ENCODE measurements at regions not wholly inside any gene's neighbourhood (a gene's known extent, or its start where the extent isn't known, plus 50 kb on each side); places are given as distances from the start of the nearest gene placed in this dataset.

DNA sequence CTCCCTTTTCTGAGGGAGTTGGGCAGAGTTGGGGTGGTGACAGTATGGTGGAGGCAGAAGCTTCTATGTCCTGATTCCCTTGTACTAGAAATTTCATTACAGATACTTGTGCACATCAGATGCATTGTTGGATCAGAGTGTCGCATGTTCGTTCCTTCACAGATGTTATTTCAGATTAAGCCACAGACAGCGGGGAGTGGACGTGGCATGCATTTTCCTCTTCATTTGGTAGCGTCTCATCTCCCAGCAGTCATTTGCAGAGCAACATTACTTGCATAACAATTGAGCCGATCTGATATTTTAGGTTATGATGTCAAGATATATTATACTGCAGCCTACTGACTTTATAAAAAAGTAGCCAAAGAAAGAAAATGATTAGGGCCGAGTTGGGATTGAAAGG lies 261.6 kb upstream of the SASH1 start:
- DNase-seq (ENCODE audit: extremely low read depth, low read depth): no peak

DNA sequence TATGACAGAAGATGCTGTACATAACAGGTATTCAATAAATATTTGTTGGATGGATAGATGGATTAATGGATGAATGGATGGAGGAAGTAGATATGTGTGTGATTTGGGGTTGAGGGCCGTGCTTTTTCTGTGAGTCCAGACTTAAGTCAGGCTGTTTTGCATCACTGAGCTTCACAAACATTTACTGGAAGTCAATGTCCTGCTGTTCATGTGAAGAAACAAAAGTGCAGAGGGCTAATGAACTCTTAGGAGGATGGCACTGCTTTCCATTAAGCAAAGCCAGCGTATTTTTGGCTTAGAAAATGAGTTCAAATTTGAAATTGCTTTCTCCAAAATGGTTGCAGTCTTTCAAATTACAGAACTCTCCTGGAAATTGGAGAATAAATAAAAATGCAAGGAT lies 260.6 kb upstream of the SASH1 start:
- no peak for DNase-seq (ENCODE audit: extremely low read depth, low read depth)

DNA sequence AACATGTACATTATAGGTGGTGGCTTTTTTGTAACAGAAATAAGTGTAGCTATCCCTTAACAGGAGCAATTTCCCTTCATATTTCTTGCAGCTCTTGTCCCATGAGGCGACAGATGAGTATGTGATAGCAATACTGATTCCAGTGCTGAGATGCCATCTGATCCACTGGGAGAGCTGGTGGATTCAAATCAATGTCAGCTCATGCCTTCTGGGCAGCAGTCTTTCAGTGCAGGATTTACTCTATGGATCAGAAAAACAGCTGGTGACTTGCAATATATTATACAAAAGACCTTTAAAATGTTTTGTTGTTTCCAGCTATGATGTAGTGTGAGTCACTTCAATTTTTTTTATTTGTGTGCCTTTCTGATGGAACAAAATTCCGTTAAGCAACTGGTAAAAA lies 259.9 kb upstream of the SASH1 start:
- DNase-seq (ENCODE audit: extremely low read depth, low read depth): no peak

- DNase-seq (ENCODE audit: extremely low read depth, low read depth): no peak
Observed at GRCh38 chr6:148085631-148086331, 256.9 kb upstream of the SASH1 start.

DNA sequence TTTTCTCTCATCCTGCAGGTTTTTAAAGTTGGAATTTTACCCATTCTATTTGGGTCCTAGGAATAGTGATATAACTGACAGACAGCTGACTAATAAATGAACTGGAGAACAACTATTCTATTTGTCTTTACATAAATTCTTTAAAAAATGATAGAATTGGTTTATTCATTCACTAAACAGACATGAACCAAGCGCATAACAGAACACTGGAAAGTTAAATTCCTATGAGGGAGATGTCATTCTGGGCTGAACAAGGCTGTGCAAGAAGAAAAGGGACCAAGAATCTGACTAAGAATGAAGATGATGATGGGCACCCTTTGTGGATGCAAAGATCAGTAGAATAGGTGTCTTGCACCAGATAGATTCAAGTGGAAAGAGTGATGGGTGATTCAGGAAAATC lies 256.3 kb upstream of the SASH1 start:
- DNase-seq (ENCODE audit: extremely low read depth, low read depth): no peak

DNA sequence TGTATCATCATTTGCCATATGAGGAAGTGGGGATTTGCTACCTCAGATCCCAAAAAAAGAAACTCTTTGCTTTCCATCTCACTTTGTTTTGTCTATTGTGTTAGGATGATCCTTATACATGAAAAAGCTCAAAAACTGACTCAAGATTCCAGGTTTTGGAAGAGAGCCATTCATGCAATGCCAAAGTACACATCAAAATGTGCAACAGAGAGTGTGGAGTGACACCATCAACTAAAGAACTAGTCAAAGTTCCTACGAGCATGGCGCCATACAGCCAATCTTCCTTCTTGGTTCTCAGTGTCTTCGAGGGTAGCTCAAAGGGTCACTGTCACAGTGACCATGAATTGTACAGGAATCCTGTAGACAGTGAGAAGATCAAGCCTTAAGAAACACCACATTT lies 255.8 kb upstream of the SASH1 start:
- no peak for DNase-seq (ENCODE audit: extremely low read depth, low read depth)

- DNase-seq (ENCODE audit: extremely low read depth, low read depth): no peak
Observed at GRCh38 chr6:148087659-148088058, 255.0 kb upstream of the SASH1 start.

DNA sequence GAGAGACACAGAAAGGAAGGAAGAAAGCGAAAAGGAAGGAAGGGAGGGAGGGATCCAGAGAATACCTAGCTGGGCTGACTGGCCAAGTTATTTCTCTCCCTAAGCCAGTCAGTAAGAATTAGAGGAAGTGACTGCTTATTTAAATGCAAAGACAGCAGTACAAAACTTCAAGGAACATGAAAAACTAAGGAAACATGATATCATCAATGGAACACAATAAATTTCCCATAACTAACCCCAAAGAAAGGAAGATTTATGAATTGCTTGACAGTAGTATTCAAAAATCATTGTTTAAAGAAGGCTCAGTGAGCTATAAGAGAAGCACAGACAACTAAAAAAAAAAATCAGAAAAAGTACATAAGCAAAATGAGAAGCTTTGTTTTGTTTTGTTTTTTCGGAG lies 252.3 kb upstream of the SASH1 start:
- no peak for DNase-seq (ENCODE audit: extremely low read depth, low read depth)

DNA sequence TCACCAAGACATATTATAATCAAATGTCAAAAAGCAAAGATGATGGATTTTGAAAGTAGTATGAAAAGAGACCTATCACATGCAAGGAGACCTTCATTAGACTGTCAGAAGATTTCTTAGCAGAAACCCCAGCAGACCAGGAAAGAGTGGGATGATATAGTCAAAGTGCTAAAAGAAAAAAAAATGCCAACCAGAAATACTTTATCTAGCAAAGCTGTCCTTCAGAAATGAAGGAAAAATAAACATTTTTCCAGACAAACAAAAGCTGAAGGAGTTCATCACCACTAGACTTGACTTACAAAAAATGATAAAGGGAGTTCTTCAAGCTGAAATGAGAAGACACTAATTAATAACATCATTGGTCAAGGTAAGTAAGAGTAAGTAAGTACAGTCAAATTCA lies 251.2 kb upstream of the SASH1 start:
- no peak for DNase-seq (ENCODE audit: extremely low read depth, low read depth)

GRCh38 chr6:148103436-148103835 lies 239.2 kb upstream of the SASH1 start:
- DNase-seq (ENCODE audit: extremely low read depth, low read depth): no peak

DNA sequence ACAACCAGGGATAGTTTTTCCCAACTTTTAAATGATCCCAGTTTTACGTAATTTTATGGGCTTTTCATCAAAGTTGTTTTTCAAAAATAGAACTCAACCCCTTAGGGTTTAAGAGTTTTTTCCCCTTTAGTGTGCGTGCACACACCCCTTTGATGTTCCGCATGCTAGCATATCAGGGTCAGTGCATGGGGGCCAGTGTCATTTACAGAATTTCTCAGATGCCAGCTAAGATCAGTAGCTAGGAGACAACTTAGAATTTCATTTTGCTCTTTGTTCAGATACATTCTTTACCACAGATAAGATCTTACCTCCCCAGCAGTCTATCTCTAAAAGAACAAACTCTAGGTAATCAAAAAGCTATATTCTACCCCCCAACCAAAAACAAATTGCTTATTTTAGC lies 238.5 kb upstream of the SASH1 start:
- DNase-seq (ENCODE audit: extremely low read depth, low read depth): no peak

DNA sequence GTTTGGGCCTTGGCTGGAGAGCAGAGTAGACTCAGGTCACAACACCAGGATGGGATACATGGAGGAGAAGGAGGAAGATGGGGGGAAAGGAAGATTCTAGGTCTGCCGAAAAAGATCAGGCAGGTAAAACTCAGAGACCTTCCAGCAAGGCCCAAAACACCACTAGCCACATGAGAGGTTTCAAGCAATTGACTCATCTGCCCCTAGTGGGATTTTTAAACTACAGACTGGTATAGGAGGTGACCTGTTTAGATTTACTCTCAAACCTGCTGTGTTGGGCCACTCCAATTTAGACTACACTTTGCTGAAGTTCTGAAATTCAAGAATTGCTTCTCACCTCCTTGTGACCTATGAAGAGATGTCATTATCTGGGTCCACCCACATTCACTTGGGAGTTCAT lies 236.9 kb upstream of the SASH1 start:
- DNase-seq (ENCODE audit: extremely low read depth, low read depth): no peak

DNA sequence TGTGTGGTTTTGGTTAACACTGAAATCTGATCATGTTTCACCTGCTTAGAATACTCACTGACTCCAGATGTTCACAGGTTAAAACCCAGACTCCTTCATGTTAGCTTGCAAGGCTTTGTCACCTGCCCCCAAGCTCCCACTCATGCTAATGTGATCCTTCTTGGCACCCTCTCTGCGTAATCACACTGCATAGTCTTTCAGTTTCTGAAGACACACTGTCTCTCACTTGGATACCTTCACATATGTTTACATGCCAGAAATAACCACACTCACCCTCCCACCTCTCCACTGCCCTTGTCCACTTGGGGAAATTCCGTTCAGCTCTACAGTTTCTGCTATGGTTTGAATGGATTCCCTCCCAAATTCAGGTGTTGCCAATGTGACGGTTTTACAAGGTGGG lies 234.7 kb upstream of the SASH1 start:
- no peak for DNase-seq (ENCODE audit: extremely low read depth, low read depth)

DNA sequence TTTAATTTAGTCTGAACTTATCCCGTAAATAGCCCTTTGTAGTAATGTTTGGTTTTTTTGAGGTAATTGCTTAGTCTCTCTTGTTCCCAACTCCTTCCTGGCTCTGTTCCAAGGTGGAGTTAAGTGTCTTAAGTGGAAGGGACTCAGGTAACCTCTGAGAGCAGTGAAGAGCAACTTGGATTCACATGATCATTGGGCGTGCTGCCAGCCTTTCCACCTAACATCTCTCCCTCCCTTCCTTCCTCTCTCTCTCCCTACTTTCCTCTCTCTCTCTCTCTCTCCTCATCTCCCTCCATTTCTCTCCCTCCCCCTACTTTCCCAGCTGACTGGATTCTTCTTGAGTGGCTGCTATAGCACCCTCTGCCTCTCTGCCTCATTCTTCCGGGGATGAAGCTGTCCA lies 232.9 kb upstream of the SASH1 start:
- DNase-seq (ENCODE audit: extremely low read depth, low read depth): no peak

- no peak for DNase-seq (ENCODE audit: extremely low read depth, low read depth)
Observed at GRCh38 chr6:148110925-148111324, 231.7 kb upstream of the SASH1 start.

DNA sequence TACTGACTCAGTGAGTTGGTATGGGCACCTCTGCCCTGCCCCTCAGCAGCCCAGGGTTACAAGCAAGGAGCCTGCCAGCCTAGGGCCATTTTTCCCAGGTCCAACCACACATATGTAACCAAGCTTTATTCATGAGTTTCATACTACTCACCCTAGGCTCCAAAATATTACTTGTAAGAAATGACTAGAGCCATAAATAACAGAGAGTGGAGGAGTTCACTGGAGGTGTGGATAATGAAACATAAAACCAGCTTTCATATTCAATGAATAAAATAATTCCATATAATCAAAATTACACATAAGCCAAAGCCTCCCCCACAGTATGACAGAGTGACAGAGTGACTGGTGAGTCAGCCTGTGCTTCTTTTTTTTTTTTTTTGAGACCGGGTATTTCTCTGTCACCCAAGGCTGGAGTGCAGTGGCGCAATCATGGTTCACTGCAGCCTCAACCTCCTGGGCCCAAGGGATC lies 229.8 kb upstream of the SASH1 start:
- no peak for DNase-seq (ENCODE audit: extremely low read depth, low read depth)

DNA sequence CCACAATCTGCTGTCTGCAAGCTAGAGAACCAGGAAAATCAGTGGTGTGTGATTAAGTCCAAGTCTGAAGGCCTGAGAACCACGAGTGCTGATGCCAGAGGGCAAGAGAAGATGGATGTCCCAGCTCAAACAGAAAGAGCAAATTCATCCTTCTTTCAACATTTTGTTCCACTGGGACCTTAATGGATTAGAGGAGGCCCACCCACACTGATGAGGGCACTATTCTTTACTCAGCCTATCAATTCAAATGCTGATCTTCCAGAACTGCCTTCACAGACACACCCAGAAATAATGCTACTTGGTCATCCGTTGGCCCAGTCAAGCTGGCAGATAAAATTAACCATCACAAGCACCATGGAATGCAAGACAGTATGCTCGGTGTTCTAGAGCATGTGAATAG lies 226.6 kb upstream of the SASH1 start:
- no peak for DNase-seq (ENCODE audit: extremely low read depth, low read depth)

DNA sequence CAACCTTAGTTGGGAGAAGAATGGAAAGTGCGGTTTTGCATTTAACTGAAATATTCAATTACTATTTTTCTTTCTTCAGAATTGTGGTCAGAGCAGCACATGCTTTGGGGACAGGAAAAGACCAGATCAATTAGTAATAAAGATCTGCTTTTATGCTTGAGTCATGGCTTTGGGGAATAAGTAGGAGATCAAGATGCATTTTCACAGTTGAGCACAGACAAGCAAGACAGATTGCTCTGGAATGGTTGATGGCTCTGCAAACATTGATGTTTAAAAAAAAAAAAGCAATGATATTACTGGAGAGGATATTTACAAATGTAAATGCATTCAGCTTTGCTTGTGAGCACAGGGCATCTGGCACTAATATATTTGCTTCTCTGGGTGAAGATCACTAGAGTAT lies 224.4 kb upstream of the SASH1 start:
- DNase-seq (ENCODE audit: extremely low read depth, low read depth): no peak

GRCh38 chr6:148128014-148128730 lies 214.5 kb upstream of the SASH1 start:
- DNase-seq (ENCODE audit: extremely low read depth, low read depth): no peak

DNA sequence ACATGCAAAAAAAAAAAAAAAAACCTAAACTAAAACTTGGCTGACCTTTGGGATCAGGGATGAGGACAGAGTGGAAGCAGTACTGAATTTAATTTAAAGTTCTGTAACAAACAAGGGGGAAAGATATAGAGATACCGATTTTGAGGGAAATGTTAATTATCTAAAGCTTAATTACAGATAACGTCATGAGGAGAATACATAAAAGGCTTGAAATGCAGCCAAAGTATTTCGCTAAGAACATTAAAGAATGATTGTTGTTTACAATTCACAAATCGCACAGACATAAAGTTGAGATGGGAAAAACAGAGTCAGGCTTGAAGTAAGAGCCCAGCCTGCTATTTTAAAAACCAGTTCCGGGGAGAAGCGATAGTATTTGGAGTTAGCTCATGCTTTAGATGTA lies 208.0 kb upstream of the SASH1 start:
- DNase-seq (ENCODE audit: extremely low read depth, low read depth): peak; percentile 25

- no peak for DNase-seq (ENCODE audit: extremely low read depth, low read depth)
Observed at GRCh38 chr6:148136586-148136985, 206.1 kb upstream of the SASH1 start.

DNA sequence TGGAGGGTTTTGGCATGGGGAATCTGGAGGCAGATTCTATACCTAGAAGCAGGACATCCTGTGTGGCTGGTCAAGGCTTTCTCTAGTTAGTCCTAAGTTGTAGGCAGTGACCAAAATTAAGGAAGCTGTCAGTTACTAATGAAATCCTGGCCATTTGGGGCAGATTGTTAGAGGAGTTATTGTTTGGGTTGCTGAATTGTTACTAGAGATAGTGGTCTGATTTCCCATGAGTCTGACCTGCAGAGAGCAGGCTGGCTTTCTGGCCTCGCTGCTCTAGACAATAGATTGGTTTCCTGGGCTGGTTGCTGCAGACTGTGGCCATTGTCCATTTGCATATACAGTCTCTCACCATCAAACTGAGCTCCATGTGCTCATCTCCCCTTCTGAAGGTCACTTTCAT lies 205.0 kb upstream of the SASH1 start:
- DNase-seq (ENCODE audit: extremely low read depth, low read depth): no peak

DNA sequence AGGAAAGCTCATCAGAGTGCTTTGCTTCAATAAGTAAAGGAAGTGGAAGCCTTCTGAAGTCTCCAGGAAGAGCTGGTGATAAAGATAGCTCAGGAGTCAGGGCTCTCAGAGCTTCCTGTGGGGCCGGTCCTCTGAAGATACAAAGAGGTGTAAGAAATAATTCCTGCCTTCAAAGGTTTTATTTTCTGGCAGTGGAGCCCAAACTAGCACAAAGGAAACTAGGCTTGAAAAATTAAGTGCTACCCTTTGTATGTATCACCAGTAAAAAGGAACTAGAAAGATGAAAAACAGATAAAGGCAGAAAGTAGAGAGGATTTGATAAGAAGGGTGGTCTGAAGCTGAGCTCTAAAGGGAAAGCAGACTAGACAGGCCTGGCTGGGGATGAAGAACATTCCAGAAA lies 204.1 kb upstream of the SASH1 start:
- DNase-seq (ENCODE audit: extremely low read depth, low read depth): no peak
